ENCODE measurements at regions not wholly inside any gene's neighbourhood (a gene's known extent, or its start where the extent isn't known, plus 50 kb on each side); places are given as distances from the start of the nearest gene placed in this dataset.

DNA sequence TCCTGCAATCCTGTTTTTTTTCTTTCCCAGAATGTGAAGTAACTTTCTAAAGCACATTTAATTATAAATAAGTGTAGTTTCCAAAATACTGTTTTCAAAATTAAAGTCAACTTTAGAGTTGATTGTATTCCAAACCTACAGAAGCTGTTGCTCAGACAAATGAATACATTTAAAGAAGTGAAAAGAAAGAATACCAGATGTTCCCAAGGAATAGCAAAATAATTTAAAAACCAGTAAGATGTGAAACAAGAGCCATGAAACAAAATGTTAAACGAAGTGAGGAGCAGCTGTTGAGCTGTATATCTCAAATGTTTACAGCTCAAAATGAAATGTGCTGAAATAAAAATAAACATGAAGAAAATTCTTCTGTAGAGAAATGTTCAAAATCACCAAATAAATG is 627.4 kb upstream of the NDST4 start:
- Mint-ChIP-seq H3K4me3 (no peak overlapping the region), H3K27ac (no peak overlapping the region), H3K9me3 (no peaks in the 10 kb centered on the region), H3K27me3 (ENCODE audit: insufficient read depth) (no peaks in the 10 kb centered on the region), H3K36me3 (ENCODE audit: low read depth) (no peaks in the 10 kb centered on the region), H3K4me1 (ENCODE audit: low read depth) (no peaks in the 10 kb centered on the region)
- no peak for DNase-seq (ENCODE audit: low spot score)
- intact Hi-C loops (cut with micrococcal nuclease): no loop called here

GRCh38 chr4:115729739-115730266 is 616.4 kb upstream of the NDST4 start:
- Mint-ChIP-seq H3K27ac (no peak overlapping the region), H3K4me1 (ENCODE audit: low read depth) (no peaks in the 10 kb centered on the region), H3K9me3 (no peaks in the 10 kb centered on the region), H3K4me3 (no peak overlapping the region), H3K36me3 (ENCODE audit: low read depth) (no peaks in the 10 kb centered on the region), H3K27me3 (ENCODE audit: insufficient read depth) (no peaks in the 10 kb centered on the region)
- intact Hi-C loops (cut with micrococcal nuclease): no loop called here
- no peak for DNase-seq (ENCODE audit: low spot score)

DNA sequence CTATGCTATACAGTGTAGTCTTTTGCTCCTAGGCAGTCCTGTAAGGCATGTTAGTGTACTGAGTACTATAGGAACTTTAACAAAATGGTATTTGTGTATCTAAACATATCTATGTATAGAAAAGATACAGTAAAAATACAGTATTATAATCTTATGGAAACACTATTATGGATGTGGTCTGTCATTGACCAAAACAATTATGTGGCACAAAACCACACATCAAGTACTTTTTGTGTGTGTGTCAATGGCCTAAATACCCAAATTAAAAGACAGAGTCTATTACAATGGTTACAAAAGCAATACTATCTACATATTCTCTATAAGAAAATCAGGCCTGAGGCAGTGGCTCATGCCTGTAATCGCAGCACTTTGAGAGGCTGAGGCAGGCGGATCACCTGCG is 610.2 kb upstream of the NDST4 start:
- H3K27ac Mint-ChIP-seq: no peak overlapping the region
- no peak overlapping the region for H3K4me3 Mint-ChIP-seq
- no peak for DNase-seq (ENCODE audit: low spot score)
- H3K36me3 Mint-ChIP-seq (ENCODE audit: low read depth): no peaks in the 10 kb centered on the region
- H3K4me1 Mint-ChIP-seq (ENCODE audit: low read depth): no peaks in the 10 kb centered on the region
- no peaks in the 10 kb centered on the region for H3K9me3 Mint-ChIP-seq
- H3K27me3 Mint-ChIP-seq (ENCODE audit: insufficient read depth): no peaks in the 10 kb centered on the region
- intact Hi-C loops (cut with micrococcal nuclease): no loop called here

- no peak overlapping the region for H3K4me3 Mint-ChIP-seq
- no peak overlapping the region for H3K27ac Mint-ChIP-seq
- no peaks in the 10 kb centered on the region for H3K9me3 Mint-ChIP-seq
- DNase-seq (ENCODE audit: low spot score): no peak
- H3K36me3 Mint-ChIP-seq (ENCODE audit: low read depth): no peaks in the 10 kb centered on the region
- H3K4me1 Mint-ChIP-seq (ENCODE audit: low read depth): no peaks in the 10 kb centered on the region
- no peaks in the 10 kb centered on the region for H3K27me3 Mint-ChIP-seq (ENCODE audit: insufficient read depth)
- intact Hi-C loops (cut with micrococcal nuclease): no loop called here
Measured at GRCh38 chr4:115720611-115721010, 607.2 kb upstream of the NDST4 start.

DNA sequence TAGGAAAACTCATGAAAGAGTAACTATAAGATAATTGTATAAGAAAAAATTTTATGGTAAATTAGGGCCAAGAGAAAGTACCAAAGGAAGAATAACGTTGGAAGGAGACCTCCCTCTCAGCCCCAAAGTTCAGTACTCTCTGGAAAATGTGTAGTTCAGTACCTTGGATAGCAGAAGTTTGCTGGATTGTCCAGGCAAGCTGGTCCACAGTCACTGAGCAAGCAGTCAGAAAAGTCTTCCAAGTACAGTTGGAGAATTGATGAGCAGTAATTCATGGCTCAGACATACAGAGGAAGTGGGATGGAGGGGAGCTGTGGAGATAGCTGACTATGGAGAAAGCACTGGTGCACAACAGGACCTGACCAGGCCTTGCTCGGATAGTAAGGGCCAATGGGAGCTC is 598.2 kb upstream of the NDST4 start:
- intact Hi-C loops (cut with micrococcal nuclease): no loop called here
- no peaks in the 10 kb centered on the region for H3K36me3 Mint-ChIP-seq (ENCODE audit: low read depth)
- H3K4me1 Mint-ChIP-seq (ENCODE audit: low read depth): no peaks in the 10 kb centered on the region
- no peaks in the 10 kb centered on the region for H3K9me3 Mint-ChIP-seq
- no peak overlapping the region for H3K27ac Mint-ChIP-seq
- no peaks in the 10 kb centered on the region for H3K27me3 Mint-ChIP-seq (ENCODE audit: insufficient read depth)
- H3K4me3 Mint-ChIP-seq: no peak overlapping the region
- DNase-seq (ENCODE audit: low spot score): no peak

- DNase-seq (ENCODE audit: low spot score): no peak
- H3K36me3 Mint-ChIP-seq (ENCODE audit: low read depth): no peaks in the 10 kb centered on the region
- no peak overlapping the region for H3K4me3 Mint-ChIP-seq
- H3K4me1 Mint-ChIP-seq (ENCODE audit: low read depth): no peaks in the 10 kb centered on the region
- H3K9me3 Mint-ChIP-seq: no peaks in the 10 kb centered on the region
- H3K27me3 Mint-ChIP-seq (ENCODE audit: insufficient read depth): no peaks in the 10 kb centered on the region
- no peak overlapping the region for H3K27ac Mint-ChIP-seq
- intact Hi-C loops (cut with micrococcal nuclease): no loop called here
Measured at GRCh38 chr4:115688961-115689360, 575.5 kb upstream of the NDST4 start.

DNA sequence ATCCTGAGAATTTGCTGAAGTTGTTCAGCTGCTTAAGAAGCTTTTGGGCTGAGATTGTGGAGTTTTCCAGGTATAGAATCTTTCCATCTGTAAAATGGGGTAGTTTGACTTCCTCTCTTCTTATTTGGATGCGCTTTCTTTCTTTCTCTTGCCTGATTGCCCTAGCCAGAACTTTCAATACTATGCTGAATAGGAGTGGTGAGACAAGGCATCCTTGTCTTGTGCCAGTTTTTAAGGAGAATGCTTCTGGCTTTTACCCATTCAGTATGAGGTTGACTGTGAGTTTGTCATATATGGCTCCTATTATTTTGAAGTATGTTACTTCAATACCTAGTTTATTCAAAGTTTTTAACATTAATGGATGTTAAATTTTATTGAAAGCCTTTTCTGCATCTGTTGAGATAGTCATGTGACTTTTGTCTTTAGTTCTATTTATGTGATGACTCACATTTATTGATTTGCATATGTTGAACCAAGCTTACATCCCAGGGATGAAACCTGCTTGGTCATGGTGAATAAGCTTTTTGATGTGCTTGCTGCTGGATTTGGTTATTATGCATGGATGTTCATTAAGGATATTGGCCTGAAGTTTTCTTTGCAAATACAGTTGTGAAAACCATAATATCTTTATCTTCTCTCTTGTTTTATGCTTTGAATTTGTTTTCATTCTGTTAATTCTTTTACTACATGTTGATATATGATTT is 573.8 kb upstream of the NDST4 start:
- H3K27ac Mint-ChIP-seq: no peak overlapping the region
- no peak overlapping the region for H3K4me3 Mint-ChIP-seq
- no peaks in the 10 kb centered on the region for H3K36me3 Mint-ChIP-seq (ENCODE audit: low read depth)
- intact Hi-C loops (cut with micrococcal nuclease): no loop called here
- H3K27me3 Mint-ChIP-seq (ENCODE audit: insufficient read depth): no peaks in the 10 kb centered on the region
- H3K4me1 Mint-ChIP-seq (ENCODE audit: low read depth): no peaks in the 10 kb centered on the region
- no peaks in the 10 kb centered on the region for H3K9me3 Mint-ChIP-seq
- DNase-seq (ENCODE audit: low spot score): no peak

GRCh38 chr4:115678425-115678941 is 565.1 kb upstream of the NDST4 start:
- Mint-ChIP-seq H3K4me1 (ENCODE audit: low read depth) (no peaks in the 10 kb centered on the region), H3K9me3 (peaks cover 4% of the 10 kb centered on the region), H3K27ac (no peak overlapping the region), H3K27me3 (ENCODE audit: insufficient read depth) (no peaks in the 10 kb centered on the region), H3K36me3 (ENCODE audit: low read depth) (no peaks in the 10 kb centered on the region), H3K4me3 (no peak overlapping the region)
- intact Hi-C loops (cut with micrococcal nuclease): no loop called here
- DNase-seq (ENCODE audit: low spot score): no peak

- H3K4me1 Mint-ChIP-seq (ENCODE audit: low read depth): no peaks in the 10 kb centered on the region
- no peaks in the 10 kb centered on the region for H3K27me3 Mint-ChIP-seq (ENCODE audit: insufficient read depth)
- intact Hi-C loops (cut with micrococcal nuclease): no loop called here
- H3K27ac Mint-ChIP-seq: no peak overlapping the region
- peaks cover 4% of the 10 kb centered on the region for H3K9me3 Mint-ChIP-seq
- no peak overlapping the region for H3K4me3 Mint-ChIP-seq
- DNase-seq (ENCODE audit: low spot score): no peak
- H3K36me3 Mint-ChIP-seq (ENCODE audit: low read depth): no peaks in the 10 kb centered on the region
Measured at GRCh38 chr4:115675719-115676118, 562.3 kb upstream of the NDST4 start.

DNA sequence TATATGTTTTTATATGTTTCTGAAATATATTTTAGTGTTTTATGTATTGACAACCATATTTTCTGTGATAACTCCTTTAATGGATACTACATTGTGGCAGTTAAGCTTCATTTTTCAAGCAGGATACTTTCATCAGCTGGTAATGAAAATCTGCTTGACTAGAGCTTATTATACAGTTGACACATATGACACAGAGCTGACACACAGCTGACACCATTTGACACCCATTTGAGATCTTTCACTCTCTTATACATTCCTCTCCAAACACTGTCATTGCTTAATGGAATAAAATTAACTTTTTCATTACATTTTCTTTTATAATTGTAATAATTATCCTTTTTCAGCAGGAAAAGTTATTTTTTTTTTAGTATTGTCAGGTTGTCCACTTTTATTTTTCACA is 561.1 kb upstream of the NDST4 start:
- Mint-ChIP-seq H3K4me3 (no peak overlapping the region), H3K27me3 (ENCODE audit: insufficient read depth) (no peaks in the 10 kb centered on the region), H3K9me3 (peaks cover 4% of the 10 kb centered on the region), H3K36me3 (ENCODE audit: low read depth) (no peaks in the 10 kb centered on the region), H3K27ac (no peak overlapping the region), H3K4me1 (ENCODE audit: low read depth) (no peaks in the 10 kb centered on the region)
- no peak for DNase-seq (ENCODE audit: low spot score)
- intact Hi-C loops (cut with micrococcal nuclease): no loop called here

GRCh38 chr4:115671581-115671980 is 558.2 kb upstream of the NDST4 start:
- no peaks in the 10 kb centered on the region for H3K36me3 Mint-ChIP-seq (ENCODE audit: low read depth)
- DNase-seq (ENCODE audit: low spot score): no peak
- no peaks in the 10 kb centered on the region for H3K4me1 Mint-ChIP-seq (ENCODE audit: low read depth)
- intact Hi-C loops (cut with micrococcal nuclease): no loop called here
- no peaks in the 10 kb centered on the region for H3K27me3 Mint-ChIP-seq (ENCODE audit: insufficient read depth)
- H3K4me3 Mint-ChIP-seq: no peak overlapping the region
- no peak overlapping the region for H3K27ac Mint-ChIP-seq
- no peaks in the 10 kb centered on the region for H3K9me3 Mint-ChIP-seq

DNA sequence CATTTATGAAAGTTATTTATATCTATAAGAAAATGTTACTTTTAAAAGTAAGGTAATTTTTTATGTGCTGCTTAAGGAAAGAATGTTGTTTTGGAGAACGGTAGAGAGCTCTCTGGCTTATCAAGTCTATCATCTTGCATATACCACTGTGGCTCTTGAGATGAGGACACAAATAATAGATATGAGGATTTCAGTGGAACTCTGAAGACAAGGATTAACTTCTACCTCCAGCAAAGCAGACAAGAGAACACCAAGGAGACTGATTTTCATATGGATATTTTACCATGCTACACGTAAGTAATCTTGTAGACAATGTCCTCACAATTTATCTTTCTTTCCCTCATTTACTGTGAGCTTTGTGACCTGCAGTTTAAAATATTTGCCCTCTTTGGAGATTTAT is 557.5 kb upstream of the NDST4 start:
- no peaks in the 10 kb centered on the region for H3K36me3 Mint-ChIP-seq (ENCODE audit: low read depth)
- no peaks in the 10 kb centered on the region for H3K9me3 Mint-ChIP-seq
- H3K27me3 Mint-ChIP-seq (ENCODE audit: insufficient read depth): no peaks in the 10 kb centered on the region
- no peak overlapping the region for H3K4me3 Mint-ChIP-seq
- no peaks in the 10 kb centered on the region for H3K4me1 Mint-ChIP-seq (ENCODE audit: low read depth)
- no peak overlapping the region for H3K27ac Mint-ChIP-seq
- intact Hi-C loops (cut with micrococcal nuclease): no loop called here
- no peak for DNase-seq (ENCODE audit: low spot score)

GRCh38 chr4:115668396-115668795 is 555.0 kb upstream of the NDST4 start:
- Mint-ChIP-seq H3K36me3 (ENCODE audit: low read depth) (no peaks in the 10 kb centered on the region), H3K27ac (no peak overlapping the region), H3K9me3 (no peaks in the 10 kb centered on the region), H3K4me1 (ENCODE audit: low read depth) (no peaks in the 10 kb centered on the region), H3K27me3 (ENCODE audit: insufficient read depth) (no peaks in the 10 kb centered on the region), H3K4me3 (no peak overlapping the region)
- intact Hi-C loops (cut with micrococcal nuclease): no loop called here
- DNase-seq (ENCODE audit: low spot score): no peak

DNA sequence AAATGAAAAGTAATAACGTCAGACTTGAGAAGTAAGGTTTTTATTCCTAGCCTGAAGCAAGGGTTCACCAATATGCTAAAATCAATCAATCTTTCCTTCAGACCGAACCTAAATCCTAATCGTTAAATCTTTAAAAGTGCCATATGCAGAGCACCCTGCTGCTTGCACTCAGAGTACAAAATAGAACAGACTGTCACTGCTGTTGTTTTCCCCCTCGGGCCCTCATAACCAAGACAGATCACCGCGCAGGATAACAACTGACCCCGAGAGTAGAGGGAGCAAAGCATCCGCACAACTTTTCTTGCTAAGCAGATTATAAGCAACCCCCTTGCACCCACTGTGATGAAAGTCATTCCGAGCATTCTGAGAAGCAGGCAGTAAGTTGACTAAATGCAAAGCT is 550.9 kb upstream of the NDST4 start:
- Mint-ChIP-seq H3K4me3 (no peak overlapping the region), H3K27me3 (ENCODE audit: insufficient read depth) (no peaks in the 10 kb centered on the region), H3K36me3 (ENCODE audit: low read depth) (no peaks in the 10 kb centered on the region), H3K27ac (no peak overlapping the region), H3K9me3 (no peaks in the 10 kb centered on the region), H3K4me1 (ENCODE audit: low read depth) (no peaks in the 10 kb centered on the region)
- DNase-seq (ENCODE audit: low spot score): no peak
- intact Hi-C loops (cut with micrococcal nuclease): no loop called here
